HCT116 (cell line): ENCODE measurements at regions not wholly inside any gene's neighbourhood (a gene's known extent, or its start where the extent isn't known, plus 50 kb on each side); places are given as distances from the start of the nearest gene placed in this dataset.

Source experiments
- ATAC-seq: fragments of 200-7000 bp; cut with Tn5 transposase; 2 replicates; pipeline ENCODE4 v1.9.1; 2020; ENCODE audit warnings: mild to moderate bottlenecking, moderate library complexity
- BruUV-seq: library from RNA; stranded (reverse); fragments of 400-500 nt; replicated peaks from 2 replicates; lab custom pipeline; 2021; lab: Mats Ljungman, UMichigan
- CTCF ChIA-PET: fragments of 300-600 bp; sonication (Branson Sonifier 250); formaldehyde crosslinking; loops from one replicate; lab custom pipeline; 2021; ENCODE audit warnings: antibody characterized with exemption; lab: Charles Lee
- POLR2A ChIA-PET: fragments of 300-600, 350-600 bp; sonication (Branson Sonifier 250); formaldehyde crosslinking; loops from one replicate; lab custom pipeline; 2021; ENCODE audit warnings: antibody characterized with exemption; lab: Charles Lee
- RAD21 ChIA-PET, 2 experiments: fragments of 300-600 bp; sonication (Branson Sonifier 250); formaldehyde crosslinking; loops; one replicate each; lab custom pipeline; 2023; ENCODE audit warnings: low total read pairs in 2 of 2; ENCODE audit not compliant: uncharacterized antibody in 2 of 2, unreplicated experiment in 2 of 2, low non-redundant PET in 1 of 2; lab: Charles Lee
- DNase-seq: peaks from one replicate; pipeline ENCODE4 v3.0.0-alpha.2; 2010; ENCODE audit warnings: low read depth, low spot score
- H2AFZ ChIP-seq: fragments of 200-600 bp; shearing (Covaris generic), sonication (generic); 2 replicates; pipeline ENCODE4 v1.6.1; 2017; ENCODE audit warnings: low read depth, mixed run types, mixed read lengths, antibody characterized with exemption, low read length; ENCODE audit not compliant: poor library complexity, severe bottlenecking
- H3K27ac ChIP-seq: 2 replicates; pipeline ENCODE4 v1.5.1; 2012; ENCODE audit warnings: low read depth, low read length
- H3K27me3 ChIP-seq: fragments of 200-600 bp; sonication (generic); 2 replicates; pipeline ENCODE4 v1.6.1; 2016; ENCODE audit warnings: mixed run types, low read length, mixed read lengths; ENCODE audit not compliant: insufficient read depth
- H3K36me3 ChIP-seq, 2 experiments: fragments of 200-500 bp in 1 of 2; fragments of 200-600 bp in 1 of 2; sonication (Bioruptor generic) in 1 of 2; sonication (generic) in 1 of 2; 2 replicates each; pipeline versions ENCODE4 v1.5.1 to v1.6.1; 2014 to 2016; ENCODE audit warnings: low read length in 2 of 2, inconsistent platforms in 1 of 2, mixed read lengths in 1 of 2, mixed run types in 1 of 2; ENCODE audit not compliant: insufficient read depth in 2 of 2, control insufficient read depth in 1 of 2
- H3K4me1 ChIP-seq, 2 experiments: fragments of 200-600 bp in 1 of 2; sonication (generic) in 1 of 2; 2 replicates each; pipeline versions ENCODE4 v1.5.1 to v1.6.1; 2012 to 2017; ENCODE audit warnings: low read length in 2 of 2, inconsistent platforms in 1 of 2, mild to moderate bottlenecking in 1 of 2, mixed read lengths in 1 of 2, mixed run types in 1 of 2, moderate library complexity in 1 of 2; ENCODE audit not compliant: insufficient read depth in 2 of 2, control insufficient read depth in 1 of 2
- H3K4me2 ChIP-seq: fragments of 200-600 bp; sonication (generic); 2 replicates; pipeline ENCODE4 v1.6.1; 2017; ENCODE audit warnings: mixed run types, low read length, mixed read lengths
- H3K4me3 ChIP-seq, 2 experiments: fragments of 200-600 bp in 1 of 2; sonication (generic) in 1 of 2; replicated peaks in 1 of 2; 2 replicates each; pipeline ENCODE4 v1.5.1; 2011 to 2016; ENCODE audit warnings: low read length in 2 of 2, control low read depth in 1 of 2, low read depth in 1 of 2, mild to moderate bottlenecking in 1 of 2, mixed read lengths in 1 of 2, mixed run types in 1 of 2
- H3K79me2 ChIP-seq: fragments of 200-600 bp; sonication (generic); 2 replicates; pipeline ENCODE4 v1.6.1; 2017; ENCODE audit warnings: mild to moderate bottlenecking, mixed run types, low read length, moderate library complexity, mixed read lengths; ENCODE audit not compliant: insufficient read depth
- H3K9ac ChIP-seq: fragments of 200-600 bp; sonication (generic); 2 replicates; pipeline ENCODE4 v1.6.1; 2016; ENCODE audit warnings: low read length, mixed read lengths
- H3K9me2 ChIP-seq: fragments of 200-600 bp; sonication (generic), shearing (Covaris generic); 2 replicates; pipeline ENCODE4 v1.6.1; 2017; ENCODE audit warnings: mixed run types, mild to moderate bottlenecking, moderate library complexity; ENCODE audit not compliant: insufficient read depth
- H3K9me3 ChIP-seq, 2 experiments: fragments of 200-500 bp in 1 of 2; fragments of 200-600 bp in 1 of 2; sonication (Bioruptor generic) in 1 of 2; sonication (generic) in 1 of 2; 2 replicates each; pipeline ENCODE4 v1.6.1; 2014 to 2017; ENCODE audit warnings: low read length in 2 of 2, mixed read lengths in 2 of 2, inconsistent platforms in 1 of 2, low read depth in 1 of 2, mild to moderate bottlenecking in 1 of 2, mixed run types in 1 of 2, moderate library complexity in 1 of 2; ENCODE audit not compliant: control insufficient read depth in 1 of 2, insufficient read depth in 1 of 2
- H4K20me1 ChIP-seq: fragments of 200-600 bp; sonication (generic), shearing (Covaris generic); 2 replicates; pipeline ENCODE4 v1.6.1; 2017; ENCODE audit warnings: mixed run types, mild to moderate bottlenecking, moderate library complexity; ENCODE audit not compliant: insufficient read depth
- CBX3 ChIP-seq: IDR thresholded peaks from 2 replicates; pipeline ENCODE4 v1.6.1; 2012; ENCODE audit warnings: low read depth
- CEBPB ChIP-seq: IDR thresholded peaks from 2 replicates; pipeline ENCODE4 v1.6.1; 2012; ENCODE audit warnings: low read depth
- EGR1 ChIP-seq: IDR thresholded peaks from 2 replicates; pipeline ENCODE4 v1.6.1; 2012; ENCODE audit warnings: low read depth
- ELF1 ChIP-seq: IDR thresholded peaks from 2 replicates; pipeline ENCODE4 v1.6.1; 2012; ENCODE audit warnings: low read depth, borderline replicate concordance
- FOSL1 ChIP-seq: IDR thresholded peaks from 2 replicates; pipeline ENCODE4 v1.6.1; 2012; ENCODE audit warnings: low read depth
- JUND ChIP-seq: IDR thresholded peaks from 2 replicates; pipeline ENCODE4 v1.6.1; 2012
- POLR2AphosphoS5 ChIP-seq: IDR thresholded peaks from 2 replicates; pipeline ENCODE4 v1.6.1; 2011; ENCODE audit warnings: mild to moderate bottlenecking, low read depth, low read length, moderate library complexity
- RAD21 ChIP-seq: IDR thresholded peaks from 2 replicates; pipeline ENCODE4 v1.6.1; 2012; ENCODE audit warnings: low read depth, mild to moderate bottlenecking
- SIN3A ChIP-seq: IDR thresholded peaks from 2 replicates; pipeline ENCODE4 v1.6.1; 2012; ENCODE audit warnings: low read depth
- SP1 ChIP-seq: IDR thresholded peaks from 2 replicates; pipeline ENCODE4 v1.6.1; 2012; ENCODE audit warnings: low read depth
- SRF ChIP-seq: IDR thresholded peaks from 2 replicates; pipeline ENCODE4 v1.6.1; 2012; ENCODE audit warnings: low read depth
- YY1 ChIP-seq: IDR thresholded peaks from 2 replicates; pipeline ENCODE4 v1.6.1; 2011; ENCODE audit warnings: low read length, low read depth, moderate library complexity, mild to moderate bottlenecking; ENCODE audit not compliant: insufficient replicate concordance; ENCODE audit errors: extremely low read depth
- ZFX ChIP-seq: fragments of 450-650 bp; IDR thresholded peaks from 2 replicates; pipeline ENCODE4 v1.6.1; 2017
- ZNF274 ChIP-seq: fragments of 200-500 bp; sonication (Bioruptor generic); IDR thresholded peaks from 2 replicates; pipeline ENCODE4 v1.6.1; 2014; ENCODE audit warnings: mild to moderate bottlenecking, low read depth, low read length, inconsistent platforms
- intact Hi-C: fragments of 100-400 bp; cut with micrococcal nuclease; formaldehyde crosslinking; loops from 2 replicates; pipeline ENCODE4 v1.10.0; 2022
- TF ChIP-seq, protein P1 (sequence below): IDR thresholded peaks from 2 replicates; pipeline ENCODE4 v1.6.1; 2012; ENCODE audit warnings: low read depth
- TF ChIP-seq, protein P2 (sequence below): IDR thresholded peaks from 2 replicates; pipeline ENCODE4 v1.6.1; 2012
- TF ChIP-seq, protein P3 (sequence below): IDR thresholded peaks from 2 replicates; pipeline ENCODE4 v1.6.1; 2012
- TF ChIP-seq, protein P4 (sequence below): IDR thresholded peaks from 2 replicates; pipeline ENCODE4 v1.6.1; 2011; ENCODE audit warnings: mild to moderate bottlenecking, low read length, moderate library complexity; ENCODE audit not compliant: insufficient replicate concordance; ENCODE audit errors: extremely low read depth
- TF ChIP-seq, protein P5 (sequence below), 3 experiments: fragments of 200-600 bp in 1 of 3; sonication (generic) in 1 of 3; IDR thresholded peaks in 2 of 3; conservative IDR thresholded peaks in 1 of 3; 2 replicates each; pipeline ENCODE4 v1.5.1; 2012 to 2017; ENCODE audit warnings: low read depth in 2 of 3, low read length in 2 of 3, antibody characterized with exemption in 1 of 3, borderline replicate concordance in 1 of 3, control low read depth in 1 of 3, mild to moderate bottlenecking in 1 of 3, mixed read lengths in 1 of 3, mixed run types in 1 of 3, moderate library complexity in 1 of 3; ENCODE audit not compliant: insufficient read depth in 1 of 3

DNA sequence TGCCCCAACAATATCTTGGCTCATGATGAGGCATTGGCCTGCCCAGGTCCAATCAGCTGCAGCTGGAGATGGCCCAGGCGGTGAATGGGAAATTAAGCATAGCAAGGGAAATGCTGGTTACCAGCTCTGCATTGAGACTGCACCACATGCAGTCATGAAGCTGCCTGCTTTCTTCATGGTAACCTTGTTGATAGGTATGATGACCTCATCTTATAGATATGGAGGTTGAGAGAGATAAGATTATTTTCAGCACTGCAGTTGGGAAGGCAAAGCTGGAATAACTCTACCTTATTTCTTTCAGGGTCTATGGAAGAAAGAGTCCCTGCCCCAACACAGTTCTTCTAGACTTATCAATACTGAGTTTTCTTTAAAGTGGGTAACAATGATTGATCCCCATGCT is 180.1 kb downstream of the ICE1 start:
- H3K79me2 ChIP-seq: no peaks in the 10 kb centered on the region
- H3K9me2 ChIP-seq: no peaks in the 10 kb centered on the region
- no peaks in the 10 kb centered on the region for H3K9me3 ChIP-seq
- RAD21 ChIA-PET: no interaction called here
- H3K36me3 ChIP-seq: no peaks in the 10 kb centered on the region
- no peak for ATAC-seq
- no peak overlapping the region for H2AFZ ChIP-seq
- DNase-seq: no peak
- BruUV-seq: no TSS peak
- H3K27ac ChIP-seq: no peak overlapping the region
- POLR2A ChIA-PET: no interaction called here
- H3K27me3 ChIP-seq: no peaks in the 10 kb centered on the region
- no peak overlapping the region for H3K4me3 ChIP-seq
- no peak overlapping the region for H3K9ac ChIP-seq
- no peak overlapping the region for H3K4me2 ChIP-seq
- CTCF ChIA-PET: no interaction called here
- intact Hi-C loops: no loop called here
- TF ChIP-seq, protein P1, sequence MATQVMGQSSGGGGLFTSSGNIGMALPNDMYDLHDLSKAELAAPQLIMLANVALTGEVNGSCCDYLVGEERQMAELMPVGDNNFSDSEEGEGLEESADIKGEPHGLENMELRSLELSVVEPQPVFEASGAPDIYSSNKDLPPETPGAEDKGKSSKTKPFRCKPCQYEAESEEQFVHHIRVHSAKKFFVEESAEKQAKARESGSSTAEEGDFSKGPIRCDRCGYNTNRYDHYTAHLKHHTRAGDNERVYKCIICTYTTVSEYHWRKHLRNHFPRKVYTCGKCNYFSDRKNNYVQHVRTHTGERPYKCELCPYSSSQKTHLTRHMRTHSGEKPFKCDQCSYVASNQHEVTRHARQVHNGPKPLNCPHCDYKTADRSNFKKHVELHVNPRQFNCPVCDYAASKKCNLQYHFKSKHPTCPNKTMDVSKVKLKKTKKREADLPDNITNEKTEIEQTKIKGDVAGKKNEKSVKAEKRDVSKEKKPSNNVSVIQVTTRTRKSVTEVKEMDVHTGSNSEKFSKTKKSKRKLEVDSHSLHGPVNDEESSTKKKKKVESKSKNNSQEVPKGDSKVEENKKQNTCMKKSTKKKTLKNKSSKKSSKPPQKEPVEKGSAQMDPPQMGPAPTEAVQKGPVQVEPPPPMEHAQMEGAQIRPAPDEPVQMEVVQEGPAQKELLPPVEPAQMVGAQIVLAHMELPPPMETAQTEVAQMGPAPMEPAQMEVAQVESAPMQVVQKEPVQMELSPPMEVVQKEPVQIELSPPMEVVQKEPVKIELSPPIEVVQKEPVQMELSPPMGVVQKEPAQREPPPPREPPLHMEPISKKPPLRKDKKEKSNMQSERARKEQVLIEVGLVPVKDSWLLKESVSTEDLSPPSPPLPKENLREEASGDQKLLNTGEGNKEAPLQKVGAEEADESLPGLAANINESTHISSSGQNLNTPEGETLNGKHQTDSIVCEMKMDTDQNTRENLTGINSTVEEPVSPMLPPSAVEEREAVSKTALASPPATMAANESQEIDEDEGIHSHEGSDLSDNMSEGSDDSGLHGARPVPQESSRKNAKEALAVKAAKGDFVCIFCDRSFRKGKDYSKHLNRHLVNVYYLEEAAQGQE: no peak
- TF ChIP-seq RAD21 (no peak), JUND (no peak), EGR1 (no peak), CBX3 (no peak), CEBPB (no peak), ZFX (no peak), FOSL1 (no peak), SP1 (no peak), YY1 (no peak), POLR2AphosphoS5 (no peak), SRF (no peak), SIN3A (no peak), ELF1 (no peak), ZNF274 (no peak)
- TF ChIP-seq, protein P2, sequence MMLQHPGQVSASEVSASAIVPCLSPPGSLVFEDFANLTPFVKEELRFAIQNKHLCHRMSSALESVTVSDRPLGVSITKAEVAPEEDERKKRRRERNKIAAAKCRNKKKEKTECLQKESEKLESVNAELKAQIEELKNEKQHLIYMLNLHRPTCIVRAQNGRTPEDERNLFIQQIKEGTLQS: no peak
- TF ChIP-seq, protein P3, sequence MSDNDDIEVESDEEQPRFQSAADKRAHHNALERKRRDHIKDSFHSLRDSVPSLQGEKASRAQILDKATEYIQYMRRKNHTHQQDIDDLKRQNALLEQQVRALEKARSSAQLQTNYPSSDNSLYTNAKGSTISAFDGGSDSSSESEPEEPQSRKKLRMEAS: no peak
- TF ChIP-seq, protein P4, sequence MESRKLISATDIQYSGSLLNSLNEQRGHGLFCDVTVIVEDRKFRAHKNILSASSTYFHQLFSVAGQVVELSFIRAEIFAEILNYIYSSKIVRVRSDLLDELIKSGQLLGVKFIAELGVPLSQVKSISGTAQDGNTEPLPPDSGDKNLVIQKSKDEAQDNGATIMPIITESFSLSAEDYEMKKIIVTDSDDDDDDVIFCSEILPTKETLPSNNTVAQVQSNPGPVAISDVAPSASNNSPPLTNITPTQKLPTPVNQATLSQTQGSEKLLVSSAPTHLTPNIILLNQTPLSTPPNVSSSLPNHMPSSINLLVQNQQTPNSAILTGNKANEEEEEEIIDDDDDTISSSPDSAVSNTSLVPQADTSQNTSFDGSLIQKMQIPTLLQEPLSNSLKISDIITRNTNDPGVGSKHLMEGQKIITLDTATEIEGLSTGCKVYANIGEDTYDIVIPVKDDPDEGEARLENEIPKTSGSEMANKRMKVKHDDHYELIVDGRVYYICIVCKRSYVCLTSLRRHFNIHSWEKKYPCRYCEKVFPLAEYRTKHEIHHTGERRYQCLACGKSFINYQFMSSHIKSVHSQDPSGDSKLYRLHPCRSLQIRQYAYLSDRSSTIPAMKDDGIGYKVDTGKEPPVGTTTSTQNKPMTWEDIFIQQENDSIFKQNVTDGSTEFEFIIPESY: no peak
- TF ChIP-seq, protein P5, sequence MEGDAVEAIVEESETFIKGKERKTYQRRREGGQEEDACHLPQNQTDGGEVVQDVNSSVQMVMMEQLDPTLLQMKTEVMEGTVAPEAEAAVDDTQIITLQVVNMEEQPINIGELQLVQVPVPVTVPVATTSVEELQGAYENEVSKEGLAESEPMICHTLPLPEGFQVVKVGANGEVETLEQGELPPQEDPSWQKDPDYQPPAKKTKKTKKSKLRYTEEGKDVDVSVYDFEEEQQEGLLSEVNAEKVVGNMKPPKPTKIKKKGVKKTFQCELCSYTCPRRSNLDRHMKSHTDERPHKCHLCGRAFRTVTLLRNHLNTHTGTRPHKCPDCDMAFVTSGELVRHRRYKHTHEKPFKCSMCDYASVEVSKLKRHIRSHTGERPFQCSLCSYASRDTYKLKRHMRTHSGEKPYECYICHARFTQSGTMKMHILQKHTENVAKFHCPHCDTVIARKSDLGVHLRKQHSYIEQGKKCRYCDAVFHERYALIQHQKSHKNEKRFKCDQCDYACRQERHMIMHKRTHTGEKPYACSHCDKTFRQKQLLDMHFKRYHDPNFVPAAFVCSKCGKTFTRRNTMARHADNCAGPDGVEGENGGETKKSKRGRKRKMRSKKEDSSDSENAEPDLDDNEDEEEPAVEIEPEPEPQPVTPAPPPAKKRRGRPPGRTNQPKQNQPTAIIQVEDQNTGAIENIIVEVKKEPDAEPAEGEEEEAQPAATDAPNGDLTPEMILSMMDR (IDR thresholded peaks at IDR 0.05 in 2 of 3, conservative IDR thresholded peaks at IDR 0.05 in 1 of 3; ENCODE audit: borderline replicate concordance in 1 of 3, insufficient read depth in 1 of 3, low read depth in 2 of 3, low read length in 2 of 3): no peak
- peaks cover 0 to 12% of the 10 kb centered on the region in 2 experiments; a peak in 1 of 4 replicates for H3K4me1 ChIP-seq
- H4K20me1 ChIP-seq: no peaks in the 10 kb centered on the region
